DMS 273 (cell line): ENCODE measurements at regions not wholly inside any gene's neighbourhood (a gene's known extent, or its start where the extent isn't known, plus 50 kb on each side); places are given as distances from the start of the nearest gene placed in this dataset.
A peak's percentile ranks its signal among the peaks of the same experiment; 100 is the strongest.
"Not testable (repeated sequence)": the region's sequence is repeated elsewhere in the genome, so short reads cannot be mapped to it uniquely, and the experiment has no call there.

Source experiments
- DNase-seq: peaks from one replicate; lab custom pipeline; 2025; ENCODE audit not compliant: unreplicated experiment; lab: John Stamatoyannopoulos, UW

DNA sequence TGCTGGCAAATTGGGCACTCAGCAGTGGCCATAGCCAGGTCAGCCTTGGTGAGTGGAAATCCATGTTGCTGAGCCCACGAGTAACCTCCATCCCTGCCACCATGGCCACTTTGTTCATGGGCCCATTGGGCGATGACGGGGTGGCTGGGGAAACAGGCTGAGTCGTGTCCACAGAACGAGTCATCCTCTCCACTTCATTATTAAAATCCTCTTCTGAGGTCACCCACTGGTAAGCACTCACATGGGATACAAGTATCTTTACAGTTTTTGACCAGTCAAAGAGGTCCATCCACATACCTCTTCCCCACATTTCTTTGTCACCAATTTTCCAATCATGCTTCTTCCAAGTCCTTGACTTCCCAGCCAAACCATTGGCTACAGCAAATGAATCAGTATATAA is 742.4 kb upstream of the RGMB start:
- not testable (repeated sequence) for DNase-seq

DNA sequence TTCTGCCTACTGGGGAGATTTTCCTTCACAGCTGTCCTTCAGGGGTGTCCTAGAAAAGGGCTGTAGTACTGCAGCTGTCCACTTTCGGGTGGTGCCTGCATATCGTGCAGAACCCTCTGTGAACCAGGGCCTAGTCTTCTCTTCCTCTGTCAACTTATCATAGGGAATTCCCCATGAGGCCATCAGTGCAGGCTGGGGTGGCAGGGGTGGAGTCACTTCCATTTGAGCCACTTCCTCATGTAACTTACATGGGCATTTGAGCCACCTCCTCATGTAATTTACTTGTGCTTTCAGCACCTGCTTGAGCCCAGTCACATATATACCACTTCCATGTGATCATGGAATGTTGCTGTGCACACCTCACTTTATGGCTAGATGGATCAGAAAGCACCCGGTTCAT is 742.0 kb upstream of the RGMB start:
- DNase-seq, result no peak

DNA sequence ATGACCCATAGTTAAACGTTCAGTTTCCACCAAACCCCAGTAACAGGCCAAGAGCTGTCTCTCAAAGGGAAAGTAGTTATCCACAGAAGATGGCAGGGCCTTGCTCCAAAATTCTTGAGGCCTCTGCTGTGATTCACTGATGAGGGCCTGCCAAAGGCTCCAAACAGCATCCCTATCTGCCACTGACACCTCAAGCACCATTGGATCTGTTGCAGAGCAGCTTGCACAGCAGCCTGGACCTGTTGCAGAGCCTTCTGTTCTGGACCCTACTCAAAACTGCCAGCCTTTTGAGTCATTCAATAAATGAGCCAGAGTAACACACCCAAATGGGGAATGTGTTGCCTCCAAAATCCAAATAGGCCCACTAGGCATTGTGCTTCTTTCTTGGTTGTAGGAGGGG is 741.5 kb upstream of the RGMB start:
- DNase-seq, result no peak

DNA sequence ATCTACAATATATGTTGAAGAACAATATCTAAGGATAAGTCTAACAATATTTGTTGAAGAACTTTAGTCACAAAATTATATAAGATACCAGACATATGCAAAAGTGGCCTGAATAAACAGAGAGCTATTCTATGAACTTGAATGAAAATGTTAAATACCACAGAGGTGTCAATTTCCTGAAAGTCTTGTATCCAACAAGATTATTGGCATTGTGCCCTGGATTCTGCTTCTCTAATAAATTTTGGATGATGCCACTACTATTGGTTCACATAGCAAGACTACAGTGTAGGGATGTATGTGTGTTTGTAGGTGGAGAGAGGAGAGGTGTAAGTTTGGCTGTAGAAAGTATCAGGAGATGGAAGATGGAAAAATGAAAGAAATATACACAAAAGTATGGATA is 731.8 kb upstream of the RGMB start:
- peak; percentile 11 for DNase-seq

DNA sequence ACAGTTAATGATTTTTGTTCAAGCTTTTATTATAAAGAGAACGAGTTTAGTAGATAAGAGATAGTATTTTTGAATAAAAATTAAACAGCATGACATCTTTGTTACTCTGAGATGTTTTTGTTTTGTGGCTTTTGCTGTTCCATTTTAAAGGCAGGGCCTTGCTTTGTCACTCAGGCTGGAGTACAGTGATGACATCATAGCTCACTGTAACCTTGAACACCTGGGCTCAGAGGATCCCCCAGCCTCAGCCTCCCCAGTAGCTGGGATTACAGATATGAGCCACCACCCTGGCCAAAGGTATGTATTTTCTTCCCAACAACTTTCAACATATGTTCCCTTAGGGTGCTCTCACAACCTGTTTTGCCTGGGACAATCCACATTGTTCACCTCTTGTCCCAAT is 730.9 kb upstream of the RGMB start:
- DNase-seq, result no peak

DNA sequence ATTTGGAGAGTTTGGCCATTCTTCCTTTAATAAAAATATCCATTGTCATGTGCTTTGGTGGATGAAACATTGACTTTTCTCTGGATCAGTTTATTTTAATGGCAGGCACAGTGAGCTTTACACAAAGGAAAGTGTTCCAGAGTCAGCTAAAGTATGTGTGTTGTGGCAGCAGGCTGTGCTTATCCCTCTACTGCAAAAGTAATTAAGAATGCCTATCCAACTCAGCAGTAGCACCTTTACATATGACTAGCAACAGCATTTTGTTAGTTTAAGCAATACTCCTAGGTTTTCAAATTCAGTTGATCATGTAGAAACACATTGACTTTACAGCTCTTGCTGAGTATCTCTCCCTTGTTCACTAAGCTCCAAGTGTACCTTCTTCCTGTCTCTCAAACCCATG is 730.5 kb upstream of the RGMB start:
- no peak for DNase-seq

DNA sequence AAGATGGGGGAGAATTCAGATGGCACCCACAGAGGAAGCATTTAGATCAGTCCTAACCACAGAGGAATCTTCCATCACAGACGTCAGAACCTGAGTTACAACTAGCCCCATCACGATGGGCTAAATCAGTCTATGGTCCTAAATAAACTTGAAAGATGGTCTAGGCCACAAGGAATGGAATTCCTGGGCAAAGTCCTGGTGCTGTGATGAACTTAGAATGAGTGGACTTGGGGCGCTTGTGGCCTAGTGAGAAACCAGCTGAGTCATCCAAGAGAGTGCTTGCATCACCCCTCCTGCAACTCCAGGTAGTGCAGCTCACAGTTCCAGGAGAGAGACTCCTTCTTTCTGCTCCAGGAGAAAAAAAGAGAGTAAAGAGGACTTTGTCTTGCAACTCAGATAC is 722.9 kb upstream of the RGMB start:
- no peak for DNase-seq

DNA sequence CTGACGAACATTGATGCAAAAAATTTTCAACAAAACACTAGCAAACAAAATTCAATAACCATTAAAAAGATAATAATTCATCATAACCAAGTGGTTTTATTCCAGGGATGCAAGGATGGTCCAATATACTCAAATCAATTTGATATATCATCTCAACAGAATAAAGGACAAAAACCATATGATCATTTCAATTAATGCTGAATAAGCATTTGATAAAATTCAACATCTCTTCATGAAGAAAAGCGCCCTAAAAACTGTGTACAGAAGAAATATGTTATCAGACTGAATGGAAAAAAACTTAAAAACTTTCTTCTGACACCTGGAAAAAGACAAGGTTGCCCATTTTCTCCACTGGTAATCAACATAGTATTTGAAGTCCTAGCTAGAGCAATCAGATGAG is 720.3 kb upstream of the RGMB start:
- DNase-seq, result no peak

DNA sequence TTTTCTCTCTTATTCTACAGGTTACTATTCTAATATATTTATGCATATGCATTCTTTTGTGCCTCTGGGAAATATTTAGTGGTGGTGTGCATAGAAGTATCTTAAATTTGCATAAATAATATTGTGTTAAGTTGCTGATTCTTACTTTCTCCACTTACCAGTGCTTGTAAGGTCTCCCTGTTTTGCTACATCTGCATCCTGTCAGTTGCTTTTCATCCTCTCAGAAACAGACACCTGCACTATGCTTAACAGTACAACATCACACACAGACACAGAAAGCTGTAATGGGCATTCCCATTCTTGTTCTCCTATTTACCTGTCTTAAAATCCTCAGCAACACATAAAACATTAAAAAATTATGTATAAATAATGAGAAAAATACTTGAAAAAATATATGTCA is 713.3 kb upstream of the RGMB start:
- DNase-seq, result no peak

DNA sequence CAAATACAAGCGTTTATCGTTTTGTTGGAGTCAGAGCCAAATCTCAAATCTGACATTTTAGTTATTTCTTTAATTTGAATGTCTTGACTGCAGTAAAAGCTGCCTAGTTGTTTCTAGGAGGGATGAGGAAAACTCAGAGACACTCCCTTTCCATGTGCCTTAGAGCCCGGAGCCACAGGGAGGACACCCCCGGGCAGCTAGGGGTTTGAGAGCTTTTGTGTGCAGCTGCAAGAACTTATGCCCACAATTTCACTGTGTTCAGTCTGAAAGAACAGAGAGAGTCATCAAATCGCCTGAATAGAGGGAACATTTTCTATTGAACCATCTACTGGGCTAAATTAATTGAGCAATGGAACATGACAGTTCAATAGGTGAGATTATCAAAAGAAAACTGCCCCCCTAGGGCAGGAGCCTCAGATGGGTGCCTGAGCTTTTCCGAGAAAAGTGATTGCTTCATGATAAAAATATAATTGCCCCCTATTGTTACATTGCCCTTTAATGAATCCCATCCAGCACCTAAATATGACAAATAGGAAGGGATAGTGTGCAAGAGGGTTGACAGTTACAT is 709.3 kb upstream of the RGMB start:
- no peak for DNase-seq

DNA sequence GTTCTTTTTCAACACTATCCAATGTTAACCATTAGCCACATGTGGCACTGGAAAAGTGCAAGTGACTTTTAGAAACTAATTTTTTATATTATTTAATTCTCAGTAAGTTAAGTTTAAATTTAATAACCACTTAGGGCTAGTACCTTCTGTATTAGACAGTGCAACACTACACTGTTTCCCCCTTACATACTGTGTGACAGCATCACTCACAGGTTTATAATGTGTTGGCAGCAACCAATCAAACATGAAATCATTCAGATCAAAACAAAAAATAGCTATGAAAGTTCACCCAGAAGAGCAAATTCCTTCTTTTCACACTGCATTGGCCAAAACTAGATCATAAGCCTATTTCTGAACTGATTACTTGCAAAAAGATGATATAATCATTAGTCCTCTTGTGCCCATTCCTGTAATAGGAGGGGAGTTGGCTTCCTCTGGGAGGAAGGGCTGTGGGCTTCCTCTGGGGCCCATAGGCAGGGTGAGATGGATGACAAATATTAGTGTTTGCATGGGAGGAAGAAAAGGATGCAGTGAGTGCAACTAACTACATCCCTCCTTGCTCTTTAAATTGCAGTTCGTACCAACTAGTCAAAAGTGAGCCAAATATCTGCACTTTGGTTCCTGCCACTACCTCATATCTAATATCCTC is 708.1 kb upstream of the RGMB start:
- no peak for DNase-seq

DNA sequence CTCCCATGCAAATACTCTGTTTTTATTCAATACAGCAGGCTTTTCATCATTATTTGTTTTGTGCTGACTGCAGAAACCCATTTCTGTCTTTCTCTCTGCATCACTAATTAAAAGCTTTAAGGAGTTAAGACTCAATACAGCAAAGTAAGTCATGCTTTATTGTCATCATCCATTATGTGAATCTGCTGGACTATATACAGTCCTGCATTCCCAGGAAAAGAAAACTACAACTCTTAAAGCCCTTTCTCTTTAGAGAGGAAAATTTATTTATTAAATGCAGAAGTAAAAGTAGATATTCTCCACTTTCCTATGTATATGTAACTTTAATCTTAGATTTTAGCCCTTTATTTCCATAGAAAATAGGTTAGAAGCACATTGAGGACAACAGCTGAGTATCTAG is 706.6 kb upstream of the RGMB start:
- DNase-seq, result no peak

DNA sequence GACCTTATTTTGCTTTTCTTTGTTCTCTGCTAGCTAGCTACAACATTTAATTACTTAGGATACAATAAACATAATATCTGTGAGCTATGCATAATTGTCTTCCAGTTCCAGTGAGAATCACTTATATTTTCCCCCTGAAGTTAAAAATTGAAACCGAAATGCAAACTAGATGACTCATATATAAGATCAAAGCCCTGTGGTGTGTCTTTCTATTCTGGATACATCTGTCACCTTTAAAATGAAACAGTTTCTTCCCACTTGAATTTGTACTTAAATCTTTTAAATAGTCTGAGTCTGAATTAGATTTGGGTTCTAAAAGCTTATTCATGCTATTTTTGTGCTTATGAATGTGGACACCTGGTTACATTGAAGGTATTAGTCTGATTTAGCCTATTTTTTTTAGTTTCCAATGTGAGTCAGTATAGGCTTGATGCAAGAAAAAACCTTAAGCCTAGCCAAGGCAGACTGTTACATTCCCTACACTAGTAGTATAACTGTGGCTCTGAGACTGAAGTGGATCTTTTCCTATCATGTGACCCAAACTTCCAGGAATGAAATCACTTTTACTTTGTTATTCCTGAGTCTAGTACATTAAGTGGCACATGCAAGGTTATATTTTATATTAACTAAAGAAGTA is 703.5 kb upstream of the RGMB start:
- DNase-seq, result no peak

DNA sequence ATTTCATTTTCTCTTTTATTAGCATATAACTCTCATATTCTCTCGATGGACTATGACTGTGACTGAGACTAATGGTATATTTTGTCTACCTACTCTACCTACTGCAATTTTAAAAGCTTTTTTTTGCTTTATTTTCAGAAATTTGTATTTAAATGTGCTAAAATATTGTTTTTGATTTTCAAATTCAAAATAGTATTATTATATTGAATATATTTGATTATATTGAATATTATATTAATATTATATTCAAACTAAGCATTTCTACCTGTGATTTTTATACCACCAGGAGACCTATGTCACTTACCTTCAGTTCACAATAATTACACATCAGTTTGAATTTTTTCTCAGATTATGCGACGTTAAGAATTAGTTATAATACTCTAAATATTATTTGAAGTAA is 700.5 kb upstream of the RGMB start:
- DNase-seq, result no peak

DNA sequence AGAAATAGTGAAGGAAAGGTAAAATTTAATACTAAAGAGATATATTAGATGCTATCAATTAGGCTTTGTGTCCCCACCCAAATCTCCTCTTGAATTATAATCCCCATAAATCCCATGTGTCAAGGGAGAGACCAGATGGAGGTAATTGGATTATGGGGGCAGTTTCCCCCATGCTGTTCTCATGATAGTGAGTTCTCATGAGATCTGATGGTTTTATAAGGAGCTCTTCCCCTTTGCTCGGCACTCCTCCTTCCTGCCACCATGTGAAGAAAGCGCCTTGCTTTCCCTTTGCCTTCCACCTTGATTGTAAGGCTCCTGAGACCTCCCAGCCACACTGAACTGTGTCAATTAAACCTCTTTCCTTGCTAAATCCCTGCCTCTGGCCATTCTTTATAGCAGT is 697.0 kb upstream of the RGMB start:
- DNase-seq, result no peak

DNA sequence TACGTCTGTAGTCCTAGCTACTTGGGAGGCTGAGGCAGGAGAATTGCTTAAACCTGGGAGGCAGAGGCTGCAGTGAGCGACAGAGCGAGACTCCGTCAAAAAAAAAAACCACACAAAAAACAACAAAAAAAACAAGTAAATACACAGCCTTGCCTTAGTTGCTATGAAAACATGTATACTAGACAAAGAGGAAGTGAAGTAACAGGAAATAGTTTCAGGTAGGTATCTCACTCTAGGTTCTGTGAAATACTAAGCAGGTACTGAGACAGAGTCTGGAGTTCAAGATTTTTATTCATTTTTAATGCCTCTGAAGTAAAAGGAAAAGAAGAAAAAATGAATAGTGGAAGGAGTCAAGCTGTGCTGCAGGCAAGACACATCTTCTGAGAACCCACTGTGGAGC is 687.9 kb upstream of the RGMB start:
- no peak for DNase-seq

DNA sequence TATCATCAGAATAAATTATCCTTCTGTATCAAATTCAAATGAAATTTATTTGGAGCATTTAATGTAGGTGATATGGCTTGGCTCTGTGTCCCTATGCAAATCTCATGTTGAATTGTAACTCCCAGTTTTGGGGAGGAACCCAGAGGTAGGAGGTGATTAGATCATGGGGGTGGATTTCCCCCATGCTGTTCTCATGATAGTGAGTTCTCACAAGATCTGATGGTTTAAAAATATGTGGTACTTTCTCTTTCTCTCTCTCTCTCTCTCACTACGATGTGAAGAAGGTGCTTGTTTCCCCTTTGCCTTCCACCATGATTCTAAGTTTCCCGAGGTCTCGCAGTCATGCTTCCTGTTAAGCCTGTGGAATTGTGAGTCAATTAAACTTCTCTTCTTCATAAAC is 678.4 kb upstream of the RGMB start:
- DNase-seq, result no peak

DNA sequence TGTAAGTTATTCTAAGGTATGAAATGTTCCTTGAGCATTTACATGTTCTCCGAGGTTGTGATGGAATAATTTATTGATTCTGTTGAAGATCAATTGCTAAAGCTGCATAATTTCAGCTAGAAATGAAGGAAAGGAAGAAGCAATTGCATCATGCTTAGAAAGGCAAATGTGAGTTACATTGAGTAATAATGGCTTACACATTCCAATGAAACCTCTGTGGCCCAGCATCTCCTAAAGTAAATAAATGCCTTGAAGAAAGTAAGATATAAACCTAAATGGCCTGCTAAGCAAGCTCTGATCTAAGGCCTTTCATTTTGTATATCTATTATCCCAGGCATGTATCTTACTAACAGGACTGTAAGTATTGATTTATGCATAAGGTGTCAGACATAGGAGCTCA is 677.3 kb upstream of the RGMB start:
- no peak for DNase-seq

DNA sequence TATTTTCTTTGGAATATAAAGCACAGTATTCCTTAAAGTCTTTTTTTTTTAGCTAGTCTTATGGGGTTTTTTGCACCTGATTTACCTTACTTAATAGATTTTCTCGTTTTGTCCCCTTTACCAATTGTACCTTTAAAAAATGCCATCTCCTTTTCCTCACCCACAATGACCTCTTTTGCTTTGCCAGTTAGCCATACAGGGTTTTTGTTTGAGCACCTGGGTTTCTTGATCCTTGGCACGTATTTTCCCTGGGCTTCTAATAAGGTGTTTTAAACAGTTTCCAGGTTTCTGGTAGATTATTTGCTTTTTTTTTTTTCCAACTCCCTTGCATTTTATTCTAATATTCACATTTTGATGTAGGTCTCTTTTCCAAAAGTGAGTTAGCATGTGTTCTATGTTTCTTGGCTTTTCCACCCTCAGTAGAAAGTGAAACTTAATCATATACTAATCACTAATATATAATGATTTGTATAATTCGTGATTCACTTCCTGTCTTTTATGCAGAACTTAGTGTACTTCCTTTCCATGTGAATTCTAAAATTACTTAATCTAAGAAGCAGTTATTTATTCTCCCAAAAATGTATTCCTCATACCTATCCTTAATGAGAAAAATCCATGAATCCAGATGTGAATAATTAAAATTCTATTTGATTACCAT is 673.9 kb upstream of the RGMB start:
- DNase-seq, result no peak

DNA sequence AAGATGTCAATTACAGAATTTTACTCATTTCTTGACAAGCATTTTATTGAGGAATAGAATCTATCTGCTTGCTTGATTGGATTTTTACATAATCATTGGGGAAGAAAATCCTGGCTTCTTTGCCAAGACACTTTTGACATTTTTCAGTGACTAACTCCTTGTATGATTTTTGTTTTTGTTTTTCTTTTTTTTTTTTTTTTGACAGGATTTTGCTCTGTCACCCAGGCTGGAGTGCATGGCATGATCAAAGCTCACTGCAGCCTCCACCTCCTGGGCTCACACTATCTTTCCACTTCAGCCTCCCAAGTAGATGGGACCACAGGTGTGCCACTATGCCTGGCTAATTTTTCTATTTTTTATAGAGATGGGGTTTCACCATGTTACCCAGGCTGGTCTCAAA is 672.3 kb upstream of the RGMB start:
- no peak for DNase-seq

DNA sequence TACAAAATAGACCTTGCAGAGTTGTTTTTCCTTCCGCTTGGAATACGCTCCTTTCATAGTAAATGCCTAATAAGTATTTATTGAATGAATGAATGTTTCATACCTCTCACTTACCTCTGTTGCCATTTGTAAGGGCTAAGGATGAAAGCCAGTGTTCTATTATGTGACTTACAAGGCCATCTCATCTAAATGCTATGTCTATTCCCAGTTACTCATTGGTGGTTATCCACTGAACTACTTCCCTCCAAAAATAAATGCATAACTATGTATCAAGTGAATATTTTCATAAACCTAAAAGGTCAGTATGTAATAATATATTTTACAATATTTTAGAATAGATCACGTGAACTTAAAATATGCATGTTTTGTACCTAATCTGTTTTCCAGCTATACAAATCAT is 670.5 kb upstream of the RGMB start:
- DNase-seq, result no peak

DNA sequence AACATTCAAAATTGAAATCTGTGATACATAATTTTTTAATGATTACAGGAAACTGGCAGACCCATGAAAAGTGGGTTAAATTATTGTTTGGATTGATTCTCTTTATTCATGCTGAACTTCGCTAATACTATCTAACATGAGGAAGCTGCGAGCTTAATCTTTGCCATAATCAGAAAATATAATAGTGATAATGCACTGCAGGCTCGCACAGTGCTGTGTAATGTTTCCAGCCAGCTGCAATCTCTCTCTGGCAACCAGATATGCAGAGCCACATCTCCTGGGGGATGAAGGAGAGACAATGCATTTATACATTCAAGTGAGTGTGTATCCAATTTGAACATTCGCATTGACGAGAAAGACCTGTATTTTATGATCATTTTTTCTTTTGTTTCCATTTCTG is 669.7 kb upstream of the RGMB start:
- DNase-seq, result no peak
